HepG2 (cell line): ENCODE measurements at regions not wholly inside any gene's neighbourhood (a gene's known extent, or its start where the extent isn't known, plus 50 kb on each side); places are given as distances from the start of the nearest gene placed in this dataset.

Experiments used
- ATAC-seq: fragments of 200-7000 bp; cut with Tn5 transposase; 3 replicates; pipeline ENCODE4 v1.9.1; 2020; ENCODE audit warnings: mild to moderate bottlenecking, moderate library complexity
- BruUV-seq: library from RNA; stranded (reverse); fragments of 400-500 nt; replicated peaks from 2 replicates; lab custom pipeline; 2021; lab: Mats Ljungman, UMichigan
- CTCF ChIA-PET: fragments of 300-600 bp; formaldehyde crosslinking; extraction: SDS; loops from one replicate; lab custom pipeline; 2021; ENCODE audit warnings: low total read pairs, inconsistent platforms, low intra/inter-chr PET ratio; lab: Yijun Ruan, JAX
- POLR2A ChIA-PET: fragments of 350-600 bp; sonication (Branson Sonifier 250); formaldehyde crosslinking; loops from one replicate; lab custom pipeline; 2020; ENCODE audit warnings: antibody characterized with exemption, inconsistent platforms; lab: Yijun Ruan, JAX
- DNase-seq: peaks from one replicate; pipeline ENCODE4 v3.0.0-alpha.2; 2015; ENCODE audit warnings: low spot score
- FAIRE-seq: peaks from 3 replicates; lab custom pipeline; 2011; peaks lifted over from hg19 to GRCh38; lab: Jason Lieb, UNC
- H2AFZ ChIP-seq: one replicate; pipeline ENCODE4 v1.6.1; 2011; ENCODE audit warnings: low read length, inconsistent platforms
- H3K27ac ChIP-seq: fragments of 300-600 bp; 3 replicates; pipeline ENCODE4 v1.8.0; 2011; ENCODE audit warnings: mixed run types, mild to moderate bottlenecking, mixed read lengths, low read length, inconsistent platforms; ENCODE audit not compliant: insufficient read depth; ENCODE audit errors: extremely low read length
- H3K27me3 ChIP-seq, 2 experiments: fragments of 200-600 bp in 1 of 2; 2 replicates in 1 of 2; 3 replicates in 1 of 2; pipeline versions ENCODE4 v1.6.0 to v1.8.0; 2011; ENCODE audit warnings: low read length in 2 of 2, mild to moderate bottlenecking in 2 of 2, moderate library complexity in 2 of 2, inconsistent platforms in 1 of 2; ENCODE audit not compliant: insufficient read depth in 2 of 2, control insufficient read depth in 1 of 2
- H3K36me3 ChIP-seq, 2 experiments: fragments of 200-600 bp in 1 of 2; replicated peaks in 1 of 2; 2 replicates in 1 of 2; 3 replicates in 1 of 2; pipeline versions ENCODE4 v1.5.1 to v1.8.0; 2011; ENCODE audit warnings: low read length in 2 of 2, inconsistent platforms in 1 of 2; ENCODE audit not compliant: insufficient read depth in 2 of 2, control insufficient read depth in 1 of 2
- H3K4me1 ChIP-seq: 2 replicates; pipeline ENCODE4 v1.5.1; 2012; ENCODE audit warnings: low read length, inconsistent platforms; ENCODE audit not compliant: insufficient read depth
- H3K4me2 ChIP-seq: 2 replicates; pipeline ENCODE4 v1.6.0; 2011; ENCODE audit warnings: low read depth, low read length, inconsistent platforms
- H3K4me3 ChIP-seq, 3 experiments: fragments of 200-600 bp in 1 of 3; sonication (generic), shearing (Covaris generic) in 1 of 3; replicated peaks in 1 of 3; 2 replicates each; pipeline ENCODE4 v1.5.1; 2011 to 2016; ENCODE audit warnings: low read length in 3 of 3, inconsistent platforms in 2 of 3, low read depth in 2 of 3, mild to moderate bottlenecking in 2 of 3, control low read depth in 1 of 3, mixed read lengths in 1 of 3; ENCODE audit not compliant: insufficient read depth in 1 of 3
- H3K79me2 ChIP-seq: one replicate; pipeline ENCODE4 v1.6.1; 2011; ENCODE audit warnings: low read length, inconsistent platforms; ENCODE audit not compliant: insufficient read depth
- H3K9ac ChIP-seq: 2 replicates; pipeline ENCODE4 v1.6.0; 2011; ENCODE audit warnings: mild to moderate bottlenecking, low read depth, low read length, inconsistent platforms; ENCODE audit not compliant: insufficient read depth
- H3K9me3 ChIP-seq: 2 replicates; pipeline ENCODE4 v1.5.1; 2012; ENCODE audit warnings: mild to moderate bottlenecking, low read length
- H4K20me1 ChIP-seq: 2 replicates; pipeline ENCODE4 v1.6.0; 2011; ENCODE audit warnings: inconsistent platforms, mild to moderate bottlenecking, low read length, moderate library complexity; ENCODE audit not compliant: insufficient read depth
- AKAP8 ChIP-seq: sonication (generic); formaldehyde crosslinking; IDR thresholded peaks from 2 replicates; pipeline ENCODE4 v1.5.1; 2020; ENCODE audit warnings: mild to moderate bottlenecking, missing genetic modification reagents
- FOXJ3 ChIP-seq: sonication (generic); formaldehyde crosslinking; IDR thresholded peaks from 2 replicates; pipeline ENCODE4 v1.4.0; 2020; ENCODE audit warnings: missing genetic modification reagents, mild to moderate bottlenecking, borderline replicate concordance
- MAFF ChIP-seq: IDR thresholded peaks from 2 replicates; pipeline ENCODE4 v1.6.1; 2011; ENCODE audit warnings: low read depth, low read length, improper control_type of control experiment
- MAFK ChIP-seq, 2 experiments: IDR thresholded peaks in 1 of 2; conservative IDR thresholded peaks in 1 of 2; 2 replicates each; pipeline ENCODE4 v1.6.1; 2011; ENCODE audit warnings: improper control_type of control experiment in 2 of 2, low read length in 2 of 2
- NFRKB ChIP-seq: fragments of 450-650 bp; IDR thresholded peaks from 2 replicates; pipeline ENCODE4 v1.6.1; 2017
- ZNF530 ChIP-seq: sonication (generic); formaldehyde crosslinking; IDR thresholded peaks from 2 replicates; pipeline ENCODE4 v1.5.0; 2020; ENCODE audit warnings: low read depth, mild to moderate bottlenecking, missing genetic modification reagents
- ZNF749 ChIP-seq: sonication (generic); formaldehyde crosslinking; IDR thresholded peaks from 2 replicates; pipeline ENCODE4 v1.8.0; 2022; ENCODE audit warnings: mild to moderate bottlenecking, missing genetic modification reagents, moderate library complexity, borderline replicate concordance
- WGBS: methylation state at CpG from one replicate; pipeline ENCODE4 v1.1.6; 2017; ENCODE audit warnings: low lambda C conversion rate; 5-methylcytosine and 5-hydroxymethylcytosine counted together
- in situ Hi-C: cut with HindIII; loops from 2 replicates; pipeline ENCODE4 v1.10.0; 2017; ENCODE audit warnings: low pct_unique_long_range_greater_than_20kb; ENCODE audit not compliant: extremely low pct_ligation_motif_present
- intact Hi-C: fragments of 100-400 bp; cut with micrococcal nuclease; formaldehyde crosslinking; loops from one replicate; pipeline ENCODE4 v1.10.0; 2022; ENCODE audit not compliant: unreplicated experiment
- TF ChIP-seq, protein P1 (sequence below): sonication (generic); formaldehyde crosslinking; IDR thresholded peaks from 2 replicates; pipeline ENCODE4 v1.4.0; 2020; ENCODE audit warnings: missing genetic modification reagents
- TF ChIP-seq, protein P2 (sequence below): sonication (generic); formaldehyde crosslinking; IDR thresholded peaks from 2 replicates; pipeline ENCODE4 v1.4.0; 2020; ENCODE audit warnings: missing genetic modification reagents, borderline replicate concordance
- TF ChIP-seq, protein P3 (sequence below): IDR thresholded peaks from 2 replicates; pipeline ENCODE4 v1.4.0; 2020; ENCODE audit warnings: mild to moderate bottlenecking, missing genetic modification reagents

DNA sequence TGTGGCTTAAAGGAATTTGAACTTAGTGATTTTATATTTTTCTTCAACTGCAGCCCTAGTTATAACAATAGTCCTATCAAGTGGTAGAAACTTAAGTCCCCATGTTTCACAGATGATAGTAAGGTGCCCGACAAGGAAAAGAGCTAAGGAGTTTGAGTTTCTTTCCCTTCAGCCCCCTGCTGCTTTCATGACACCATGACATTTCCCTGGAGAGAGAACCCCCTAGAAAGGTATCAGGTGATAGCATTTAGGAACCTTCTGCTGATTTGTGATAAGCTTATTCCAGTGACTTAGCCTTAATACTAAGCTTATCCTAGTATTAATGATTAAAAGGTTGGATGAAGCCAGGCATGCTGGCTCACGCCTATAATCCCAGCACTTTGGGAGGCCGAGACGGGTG lies 623.8 kb upstream of the TYRP1 start:
- H3K9me3 ChIP-seq, result peaks cover 89% of the 10 kb centered on the region
- no peaks in the 10 kb centered on the region for H3K36me3 ChIP-seq
- TF ChIP-seq, protein P1, sequence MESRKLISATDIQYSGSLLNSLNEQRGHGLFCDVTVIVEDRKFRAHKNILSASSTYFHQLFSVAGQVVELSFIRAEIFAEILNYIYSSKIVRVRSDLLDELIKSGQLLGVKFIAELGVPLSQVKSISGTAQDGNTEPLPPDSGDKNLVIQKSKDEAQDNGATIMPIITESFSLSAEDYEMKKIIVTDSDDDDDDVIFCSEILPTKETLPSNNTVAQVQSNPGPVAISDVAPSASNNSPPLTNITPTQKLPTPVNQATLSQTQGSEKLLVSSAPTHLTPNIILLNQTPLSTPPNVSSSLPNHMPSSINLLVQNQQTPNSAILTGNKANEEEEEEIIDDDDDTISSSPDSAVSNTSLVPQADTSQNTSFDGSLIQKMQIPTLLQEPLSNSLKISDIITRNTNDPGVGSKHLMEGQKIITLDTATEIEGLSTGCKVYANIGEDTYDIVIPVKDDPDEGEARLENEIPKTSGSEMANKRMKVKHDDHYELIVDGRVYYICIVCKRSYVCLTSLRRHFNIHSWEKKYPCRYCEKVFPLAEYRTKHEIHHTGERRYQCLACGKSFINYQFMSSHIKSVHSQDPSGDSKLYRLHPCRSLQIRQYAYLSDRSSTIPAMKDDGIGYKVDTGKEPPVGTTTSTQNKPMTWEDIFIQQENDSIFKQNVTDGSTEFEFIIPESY (CRISPR knock-in tag), result no peak
- no peak for TF ChIP-seq AKAP8 (CRISPR knock-in tag)
- TF ChIP-seq ZNF530 (CRISPR knock-in tag), result no peak
- TF ChIP-seq, protein P2, sequence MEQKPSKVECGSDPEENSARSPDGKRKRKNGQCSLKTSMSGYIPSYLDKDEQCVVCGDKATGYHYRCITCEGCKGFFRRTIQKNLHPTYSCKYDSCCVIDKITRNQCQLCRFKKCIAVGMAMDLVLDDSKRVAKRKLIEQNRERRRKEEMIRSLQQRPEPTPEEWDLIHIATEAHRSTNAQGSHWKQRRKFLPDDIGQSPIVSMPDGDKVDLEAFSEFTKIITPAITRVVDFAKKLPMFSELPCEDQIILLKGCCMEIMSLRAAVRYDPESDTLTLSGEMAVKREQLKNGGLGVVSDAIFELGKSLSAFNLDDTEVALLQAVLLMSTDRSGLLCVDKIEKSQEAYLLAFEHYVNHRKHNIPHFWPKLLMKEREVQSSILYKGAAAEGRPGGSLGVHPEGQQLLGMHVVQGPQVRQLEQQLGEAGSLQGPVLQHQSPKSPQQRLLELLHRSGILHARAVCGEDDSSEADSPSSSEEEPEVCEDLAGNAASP (CRISPR knock-in tag), result no peak
- TF ChIP-seq FOXJ3 (CRISPR knock-in tag), result no peak
- POLR2A ChIA-PET, result no interaction called here
- no peak overlapping the region for H3K4me2 ChIP-seq
- H3K4me1 ChIP-seq, result no peaks in the 10 kb centered on the region
- no peak overlapping the region for H2AFZ ChIP-seq
- intact Hi-C loops, result no loop called here
- BruUV-seq, result no TSS peak
- no peak overlapping the region for H3K9ac ChIP-seq
- no peaks in the 10 kb centered on the region for H4K20me1 ChIP-seq
- WGBS, result 0% methylated on average over 4 of the region's 4 CpGs
- FAIRE-seq (no peak), ATAC-seq (no peak), DNase-seq (no peak)
- H3K27ac ChIP-seq, result no peak overlapping the region
- in situ Hi-C loops, result no loop called here
- H3K4me3 ChIP-seq, result no peak overlapping the region
- no peaks in the 10 kb centered on the region for H3K27me3 ChIP-seq
- no peaks in the 10 kb centered on the region for H3K79me2 ChIP-seq
- CTCF ChIA-PET, result no interaction called here

DNA sequence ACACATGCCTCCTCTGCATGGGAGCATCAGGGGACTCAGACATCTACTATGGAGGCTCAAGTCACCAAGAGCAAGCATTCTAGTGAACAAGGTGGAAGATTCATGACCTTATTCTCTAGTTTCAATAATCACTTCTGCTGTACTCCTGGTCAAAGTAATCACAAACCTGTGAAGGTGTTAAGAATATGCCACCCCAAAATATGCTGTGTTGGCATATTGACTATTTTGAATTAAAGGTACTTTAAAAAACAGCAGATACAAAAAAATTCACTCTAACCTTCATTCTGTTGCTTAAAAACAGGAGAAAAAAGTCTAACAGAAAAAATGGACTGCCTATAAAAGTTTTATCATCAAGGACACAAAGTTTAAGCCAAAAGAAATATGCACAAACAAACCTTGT lies 607.8 kb upstream of the TYRP1 start:
- no peaks in the 10 kb centered on the region for H3K79me2 ChIP-seq
- POLR2A ChIA-PET, result no interaction called here
- CTCF ChIA-PET, result no interaction called here

More for the DNA sequence above, 607.8 kb upstream of the TYRP1 start:
- no peak overlapping the region for H3K4me2 ChIP-seq
- intact Hi-C loops, result no loop called here
- H3K36me3 ChIP-seq, result no peaks in the 10 kb centered on the region
- TF ChIP-seq MAFF (peak; percentile 79), MAFK (conservative IDR thresholded peaks at IDR 0.05 in 1 of 2, IDR thresholded peaks at IDR 0.05 in 1 of 2; ENCODE audit: low read length in 2 of 2) (peak; percentile 58 to 87), NFRKB (no peak), ZNF749 (CRISPR knock-in tag) (no peak)
- TF ChIP-seq, protein P3, sequence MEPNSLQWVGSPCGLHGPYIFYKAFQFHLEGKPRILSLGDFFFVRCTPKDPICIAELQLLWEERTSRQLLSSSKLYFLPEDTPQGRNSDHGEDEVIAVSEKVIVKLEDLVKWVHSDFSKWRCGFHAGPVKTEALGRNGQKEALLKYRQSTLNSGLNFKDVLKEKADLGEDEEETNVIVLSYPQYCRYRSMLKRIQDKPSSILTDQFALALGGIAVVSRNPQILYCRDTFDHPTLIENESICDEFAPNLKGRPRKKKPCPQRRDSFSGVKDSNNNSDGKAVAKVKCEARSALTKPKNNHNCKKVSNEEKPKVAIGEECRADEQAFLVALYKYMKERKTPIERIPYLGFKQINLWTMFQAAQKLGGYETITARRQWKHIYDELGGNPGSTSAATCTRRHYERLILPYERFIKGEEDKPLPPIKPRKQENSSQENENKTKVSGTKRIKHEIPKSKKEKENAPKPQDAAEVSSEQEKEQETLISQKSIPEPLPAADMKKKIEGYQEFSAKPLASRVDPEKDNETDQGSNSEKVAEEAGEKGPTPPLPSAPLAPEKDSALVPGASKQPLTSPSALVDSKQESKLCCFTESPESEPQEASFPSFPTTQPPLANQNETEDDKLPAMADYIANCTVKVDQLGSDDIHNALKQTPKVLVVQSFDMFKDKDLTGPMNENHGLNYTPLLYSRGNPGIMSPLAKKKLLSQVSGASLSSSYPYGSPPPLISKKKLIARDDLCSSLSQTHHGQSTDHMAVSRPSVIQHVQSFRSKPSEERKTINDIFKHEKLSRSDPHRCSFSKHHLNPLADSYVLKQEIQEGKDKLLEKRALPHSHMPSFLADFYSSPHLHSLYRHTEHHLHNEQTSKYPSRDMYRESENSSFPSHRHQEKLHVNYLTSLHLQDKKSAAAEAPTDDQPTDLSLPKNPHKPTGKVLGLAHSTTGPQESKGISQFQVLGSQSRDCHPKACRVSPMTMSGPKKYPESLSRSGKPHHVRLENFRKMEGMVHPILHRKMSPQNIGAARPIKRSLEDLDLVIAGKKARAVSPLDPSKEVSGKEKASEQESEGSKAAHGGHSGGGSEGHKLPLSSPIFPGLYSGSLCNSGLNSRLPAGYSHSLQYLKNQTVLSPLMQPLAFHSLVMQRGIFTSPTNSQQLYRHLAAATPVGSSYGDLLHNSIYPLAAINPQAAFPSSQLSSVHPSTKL, result no peak
- in situ Hi-C loops, result no loop called here
- H2AFZ ChIP-seq, result no peak overlapping the region
- H3K4me1 ChIP-seq, result no peaks in the 10 kb centered on the region
- H4K20me1 ChIP-seq, result no peaks in the 10 kb centered on the region
- no peak overlapping the region for H3K4me3 ChIP-seq
- peaks cover 92% of the 10 kb centered on the region for H3K9me3 ChIP-seq
- H3K27ac ChIP-seq, result no peak overlapping the region
- FAIRE-seq (no peak), DNase-seq (no peak), ATAC-seq (no peak)
- H3K27me3 ChIP-seq, result no peaks in the 10 kb centered on the region
- BruUV-seq, result no TSS peak
- H3K9ac ChIP-seq, result no peak overlapping the region
